ENCODE measurements at regions not wholly inside any gene's neighbourhood (a gene's known extent, or its start where the extent isn't known, plus 50 kb on each side); places are given as distances from the start of the nearest gene placed in this dataset.
"Not testable (repeated sequence)": the region's sequence is repeated elsewhere in the genome, so short reads cannot be mapped to it uniquely, and the experiment has no call there.

- no peak for DNase-seq
Measured at GRCh38 chr14:104405360-104406226, 174.0 kb upstream of the C14orf180 start.

GRCh38 chr14:104406831-104407230 is 172.7 kb upstream of the C14orf180 start:
- no peak for DNase-seq

GRCh38 chr14:104416383-104416782 is 163.2 kb upstream of the C14orf180 start:
- no peak for DNase-seq

- DNase-seq, result no peak
Measured at GRCh38 chr14:104419865-104420505, 159.6 kb upstream of the C14orf180 start.

- DNase-seq, result not testable (repeated sequence)
Measured at GRCh38 chr14:104420523-104420922, 159.0 kb upstream of the C14orf180 start.

GRCh38 chr14:104420990-104421389 is 158.6 kb upstream of the C14orf180 start:
- no peak for DNase-seq

- DNase-seq, result no peak
Measured at GRCh38 chr14:104421401-104421821, 158.2 kb upstream of the C14orf180 start.

GRCh38 chr14:104421892-104422828 is 157.4 kb upstream of the C14orf180 start:
- DNase-seq, result no peak

- no peak for DNase-seq
Measured at GRCh38 chr14:104422837-104423681, 156.5 kb upstream of the C14orf180 start.

GRCh38 chr14:104423701-104424405 is 155.7 kb upstream of the C14orf180 start:
- no peak for DNase-seq

- no peak for DNase-seq
Measured at GRCh38 chr14:104424406-104425072, 155.0 kb upstream of the C14orf180 start.

- DNase-seq, result no peak
Measured at GRCh38 chr14:104425171-104425681, 154.3 kb upstream of the C14orf180 start.

GRCh38 chr14:104425763-104426646 is 153.6 kb upstream of the C14orf180 start:
- no peak for DNase-seq

- no peak for DNase-seq
Measured at GRCh38 chr14:104427131-104427851, 152.3 kb upstream of the C14orf180 start.

- DNase-seq, result no peak
Measured at GRCh38 chr14:104428333-104428851, 151.2 kb upstream of the C14orf180 start.

GRCh38 chr14:104428860-104429259 is 150.7 kb upstream of the C14orf180 start:
- no peak for DNase-seq

- DNase-seq, result no peak
Measured at GRCh38 chr14:104429291-104429861, 150.2 kb upstream of the C14orf180 start.

- no peak for DNase-seq
Measured at GRCh38 chr14:104431351-104431928, 148.1 kb upstream of the C14orf180 start.
